Right atrium auricular region (tissue), 2 donors: ENCODE measurements at regions not wholly inside any gene's neighbourhood (a gene's known extent, or its start where the extent isn't known, plus 50 kb on each side); places are given as distances from the start of the nearest gene placed in this dataset.
"Not testable (repeated sequence)": the region's sequence is repeated elsewhere in the genome, so short reads cannot be mapped to it uniquely, and the experiment has no call there.

Source experiments
- DNase-seq: peaks from one replicate; pipeline ENCODE4 v3.0.0-alpha.2; 2019; ENCODE audit warnings: low spot score
- H3K27ac ChIP-seq, 2 donors: fragments of 200-600 bp; sonication (generic); 1 replicate in 1 of 2; 2 replicates in 1 of 2; pipeline ENCODE4 v1.5.1; 2016 to 2019
- H3K27me3 ChIP-seq, 2 donors: fragments of 200-600 bp; sonication (generic); one replicate each; pipeline versions ENCODE4 v1.5.1 to v1.6.0; 2017 to 2019
- H3K36me3 ChIP-seq: fragments of 200-600 bp; sonication (generic); one replicate; pipeline ENCODE4 v1.5.1; 2016
- H3K4me1 ChIP-seq, 2 donors: fragments of 200-600 bp; sonication (generic); one replicate each; pipeline versions ENCODE4 v1.5.1 to v1.6.0; 2017 to 2019
- H3K4me3 ChIP-seq, 2 donors: fragments of 200-600 bp; sonication (generic); 1 replicate in 1 of 2; 2 replicates in 1 of 2; pipeline ENCODE4 v1.5.1; 2017 to 2019; ENCODE audit warnings: mild to moderate bottlenecking in 1 of 2, moderate library complexity in 1 of 2
- H3K9me3 ChIP-seq, 2 donors: fragments of 200-600 bp; sonication (generic); one replicate each; pipeline ENCODE4 v1.5.1; 2019

DNA sequence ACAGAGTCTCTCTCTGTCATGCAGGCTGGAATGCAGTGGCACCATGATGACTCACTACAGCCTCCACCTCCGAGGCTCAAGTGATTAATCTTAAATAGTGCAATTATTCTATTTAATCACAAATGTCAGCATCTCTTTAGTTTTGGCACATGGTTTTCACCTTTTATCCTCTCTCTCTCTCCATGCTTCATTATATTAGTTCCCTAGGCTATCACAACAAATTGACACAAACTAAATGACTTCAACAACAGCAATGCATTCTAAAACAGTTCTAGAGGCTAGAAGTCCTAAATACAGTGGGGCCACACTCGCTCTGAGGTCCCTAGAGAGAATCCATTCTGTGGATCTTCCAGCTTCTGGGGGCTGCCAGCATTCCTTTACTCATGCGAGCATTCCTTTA, 178.2 kb upstream of the ZNG1F start:
- H3K9me3 ChIP-seq, H3K27me3 ChIP-seq, H3K27ac ChIP-seq, DNase-seq, H3K36me3 ChIP-seq, H3K4me3 ChIP-seq, H3K4me1 ChIP-seq: not testable (repeated sequence)

- not testable (repeated sequence) for H3K4me3 ChIP-seq, H3K27me3 ChIP-seq, H3K4me1 ChIP-seq, DNase-seq, H3K9me3 ChIP-seq, H3K27ac ChIP-seq, H3K36me3 ChIP-seq
Measured at GRCh38 chr9:41361790-41362189, 172.7 kb upstream of the ZNG1F start.

DNA sequence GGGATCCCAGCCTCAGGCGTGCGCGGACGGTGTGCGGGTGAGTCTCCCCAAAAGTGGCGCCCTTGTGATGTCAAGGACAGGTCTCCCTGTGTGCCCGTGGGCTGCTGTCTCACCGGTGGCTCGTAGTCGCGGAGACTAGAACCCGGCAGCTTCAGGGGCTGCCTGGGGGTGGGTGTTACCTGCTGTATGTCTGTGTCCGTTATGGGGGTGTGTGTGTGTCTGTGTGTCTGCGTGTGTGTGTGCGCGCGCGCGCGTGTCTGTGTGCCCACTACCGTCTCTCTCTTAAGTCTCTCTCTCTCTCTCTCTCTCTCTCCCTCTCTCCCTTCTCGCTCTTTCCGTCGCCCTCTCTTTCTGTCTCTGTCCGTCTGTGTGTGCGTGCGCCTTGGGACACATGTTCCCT, 170.0 kb upstream of the ZNG1F start:
- Histone ChIP-seq H3K4me3 (peak overlapping the region; percentile 59 to 67), H3K27ac (peak overlapping the region; percentile 82 to 86)
- not testable (repeated sequence) for DNase-seq

DNA sequence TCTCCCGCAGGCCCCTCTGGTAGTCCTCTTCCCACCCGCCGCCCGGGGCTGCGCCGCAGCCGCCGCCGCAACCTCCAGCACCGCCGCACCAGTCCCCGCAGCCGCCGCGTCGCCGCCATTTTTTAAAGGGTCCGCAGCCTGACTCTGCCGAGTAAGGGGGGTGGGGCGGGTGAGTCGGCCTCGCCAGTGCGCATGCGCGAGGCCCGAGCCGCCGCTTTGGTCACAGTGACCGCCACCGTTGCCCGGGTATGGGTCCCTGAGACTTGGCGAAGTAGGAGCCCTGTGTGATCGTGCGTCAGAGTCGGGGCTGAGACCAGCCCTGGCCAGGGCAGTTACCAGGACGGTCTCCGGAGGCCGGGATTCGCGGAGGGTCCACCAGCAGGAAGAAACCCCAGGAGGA, 169.6 kb upstream of the ZNG1F start:
- peak; percentile 91 for DNase-seq
- not testable (repeated sequence) for H3K9me3 ChIP-seq

More for the DNA sequence above, 170.0 kb upstream of the ZNG1F start:
- not testable (repeated sequence) for H3K9me3 ChIP-seq, H3K4me1 ChIP-seq, H3K27me3 ChIP-seq, H3K36me3 ChIP-seq

GRCh38 chr9:41357918-41358404, 168.8 kb upstream of the ZNG1F start:
- not testable (repeated sequence) for H3K9me3 ChIP-seq, H3K27me3 ChIP-seq, H3K4me1 ChIP-seq, H3K36me3 ChIP-seq, DNase-seq
- H3K27ac ChIP-seq = peak overlapping the region; percentile 82 to 86
- H3K4me3 ChIP-seq = peak overlapping the region; percentile 59 to 67

More for the DNA sequence above, 169.6 kb upstream of the ZNG1F start:
- Histone ChIP-seq H3K27ac (peak overlapping the region; percentile 82 to 86), H3K4me3 (peak overlapping the region; percentile 59 to 67)
- H3K4me1 ChIP-seq, H3K36me3 ChIP-seq, H3K27me3 ChIP-seq: not testable (repeated sequence)

GRCh38 chr9:41357350-41357748, 168.2 kb upstream of the ZNG1F start:
- H3K9me3 ChIP-seq, H3K4me1 ChIP-seq, H3K4me3 ChIP-seq, H3K36me3 ChIP-seq, H3K27ac ChIP-seq, H3K27me3 ChIP-seq, DNase-seq: not testable (repeated sequence)

DNA sequence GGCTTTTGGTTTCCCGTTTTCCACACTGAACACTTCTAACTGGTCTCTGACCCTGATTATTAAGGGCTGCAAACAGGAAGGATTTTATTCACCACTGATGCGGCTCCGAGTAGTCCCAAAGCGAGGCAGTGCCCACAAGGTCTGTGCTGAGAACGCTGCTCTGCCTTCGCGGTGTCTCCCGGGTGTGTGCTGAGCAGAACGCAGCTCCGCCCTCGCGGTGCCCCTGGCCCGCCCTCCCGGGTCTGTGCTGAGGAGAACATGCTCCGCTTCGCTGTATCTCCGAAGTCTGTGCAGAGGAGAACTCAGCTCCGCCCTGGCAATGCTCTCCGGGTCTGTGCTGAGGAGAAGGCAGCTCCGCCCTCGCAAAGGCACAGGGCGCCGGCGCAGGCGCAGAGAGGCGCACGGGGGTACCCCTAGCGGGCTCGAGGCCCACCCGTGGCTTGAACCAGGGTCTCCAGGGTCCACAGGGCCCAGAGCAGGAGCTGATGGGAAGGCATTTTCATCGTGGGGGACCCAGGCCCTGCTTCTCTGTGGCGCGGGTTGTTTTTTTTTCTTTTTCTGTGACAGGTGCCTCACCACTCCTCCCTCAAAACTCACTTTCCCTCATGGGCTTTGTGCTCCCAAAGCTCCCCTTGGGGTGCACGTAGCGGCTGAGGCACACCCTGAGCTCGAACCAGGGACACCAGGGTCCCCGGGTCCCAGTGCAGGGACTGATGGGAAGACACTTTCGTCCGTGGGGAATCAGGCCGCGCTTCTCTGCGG, 167.7 kb upstream of the ZNG1F start:
- peak overlapping the region; percentile 35 to 48 for H3K27ac ChIP-seq

GRCh38 chr9:41355712-41356450, 166.8 kb upstream of the ZNG1F start:
- H3K4me3 ChIP-seq = peak overlapping the region in 1 of 2 donors; percentile 36
- H3K27ac ChIP-seq, H3K27me3 ChIP-seq, H3K9me3 ChIP-seq, H3K4me1 ChIP-seq, H3K36me3 ChIP-seq, DNase-seq: not testable (repeated sequence)

More for the DNA sequence above, 167.7 kb upstream of the ZNG1F start:
- H3K4me3 ChIP-seq = peak overlapping the region in 1 of 2 donors; percentile 36
- not testable (repeated sequence) for H3K9me3 ChIP-seq, H3K27me3 ChIP-seq, H3K36me3 ChIP-seq, H3K4me1 ChIP-seq
- peak; percentile 85 for DNase-seq

GRCh38 chr9:41354978-41355377, 165.9 kb upstream of the ZNG1F start:
- not testable (repeated sequence) for H3K36me3 ChIP-seq, H3K9me3 ChIP-seq, DNase-seq, H3K4me1 ChIP-seq, H3K27me3 ChIP-seq, H3K27ac ChIP-seq
- H3K4me3 ChIP-seq = peak overlapping the region in 1 of 2 donors; percentile 29

- not testable (repeated sequence) for H3K36me3 ChIP-seq, H3K4me1 ChIP-seq, H3K9me3 ChIP-seq, H3K27ac ChIP-seq, H3K27me3 ChIP-seq, DNase-seq
- peak overlapping the region in 1 of 2 donors; percentile 29 for H3K4me3 ChIP-seq
Measured at GRCh38 chr9:41354060-41354934, 165.2 kb upstream of the ZNG1F start.

DNA sequence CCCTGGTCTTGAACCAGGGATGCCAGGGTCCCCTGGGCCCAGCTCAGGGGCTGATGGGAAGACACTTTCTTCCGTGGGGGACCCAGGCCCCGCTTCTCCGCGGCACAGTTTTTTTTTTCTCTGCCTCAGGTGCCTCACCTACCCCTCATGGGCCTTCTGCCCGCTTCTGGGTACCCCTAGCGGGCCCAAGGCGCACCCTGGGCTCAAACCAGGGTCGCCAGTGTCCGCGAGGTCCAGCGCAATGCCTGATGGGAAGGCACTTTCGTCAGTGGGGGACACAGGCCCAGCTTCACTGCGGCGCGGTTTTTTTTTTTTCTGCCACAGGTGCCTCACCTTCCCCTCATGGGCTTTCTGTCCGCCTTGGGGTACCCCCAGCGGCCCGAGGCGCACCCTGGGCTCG, 163.9 kb upstream of the ZNG1F start:
- H3K27me3 ChIP-seq, DNase-seq: not testable (repeated sequence)

DNA sequence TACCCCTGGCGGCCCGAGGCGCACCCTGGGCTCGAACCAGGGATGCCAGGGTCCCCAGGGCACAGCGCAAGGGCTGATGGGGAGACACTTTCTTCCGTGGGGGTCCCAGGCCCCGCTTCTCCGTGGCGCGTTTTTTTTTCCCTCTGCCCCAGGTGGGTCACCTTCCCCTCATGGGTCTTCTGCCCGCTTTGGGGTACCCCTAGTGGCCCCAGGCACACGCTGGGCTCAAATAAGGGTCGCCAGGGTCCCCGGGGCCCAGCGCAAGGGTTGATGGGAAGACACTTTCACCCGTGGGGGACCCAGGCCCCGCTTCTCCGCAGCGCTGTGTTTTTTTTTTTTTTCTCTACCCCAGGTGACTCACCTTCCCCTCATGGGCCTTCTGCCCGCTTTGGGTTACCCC, 163.3 kb upstream of the ZNG1F start:
- not testable (repeated sequence) for H3K36me3 ChIP-seq, H3K27me3 ChIP-seq, H3K27ac ChIP-seq, H3K9me3 ChIP-seq, H3K4me3 ChIP-seq, H3K4me1 ChIP-seq, DNase-seq

More for the DNA sequence above, 163.9 kb upstream of the ZNG1F start:
- not testable (repeated sequence) for H3K9me3 ChIP-seq, H3K27ac ChIP-seq, H3K4me1 ChIP-seq, H3K36me3 ChIP-seq, H3K4me3 ChIP-seq

GRCh38 chr9:41347893-41348292, 158.8 kb upstream of the ZNG1F start:
- H3K9me3 ChIP-seq, H3K27ac ChIP-seq, H3K27me3 ChIP-seq, H3K36me3 ChIP-seq, DNase-seq, H3K4me3 ChIP-seq, H3K4me1 ChIP-seq: not testable (repeated sequence)

- not testable (repeated sequence) for H3K27ac ChIP-seq, H3K4me3 ChIP-seq, H3K4me1 ChIP-seq, H3K9me3 ChIP-seq, H3K27me3 ChIP-seq, DNase-seq, H3K36me3 ChIP-seq
Measured at GRCh38 chr9:41332562-41332961, 143.4 kb upstream of the ZNG1F start.
